HFF-Myc (cell line): ENCODE measurements at regions not wholly inside any gene's neighbourhood (a gene's known extent, or its start where the extent isn't known, plus 50 kb on each side); places are given as distances from the start of the nearest gene placed in this dataset.

Experiments
- DNase-seq: peaks from one replicate; pipeline ENCODE4 v3.0.0-alpha.2; 2011; ENCODE audit warnings: low read depth; ENCODE audit errors: extremely low read depth
- H3K4me3 ChIP-seq: replicated peaks from 2 replicates; pipeline ENCODE4 v1.5.1; 2011; ENCODE audit warnings: low read depth, mild to moderate bottlenecking, control low read depth, low read length
- TF ChIP-seq, protein P1 (sequence below): IDR thresholded peaks from 2 replicates; pipeline ENCODE4 v1.5.1; 2012; ENCODE audit warnings: mild to moderate bottlenecking, low read depth, low read length, control low read depth; ENCODE audit errors: missing control alignments

DNA sequence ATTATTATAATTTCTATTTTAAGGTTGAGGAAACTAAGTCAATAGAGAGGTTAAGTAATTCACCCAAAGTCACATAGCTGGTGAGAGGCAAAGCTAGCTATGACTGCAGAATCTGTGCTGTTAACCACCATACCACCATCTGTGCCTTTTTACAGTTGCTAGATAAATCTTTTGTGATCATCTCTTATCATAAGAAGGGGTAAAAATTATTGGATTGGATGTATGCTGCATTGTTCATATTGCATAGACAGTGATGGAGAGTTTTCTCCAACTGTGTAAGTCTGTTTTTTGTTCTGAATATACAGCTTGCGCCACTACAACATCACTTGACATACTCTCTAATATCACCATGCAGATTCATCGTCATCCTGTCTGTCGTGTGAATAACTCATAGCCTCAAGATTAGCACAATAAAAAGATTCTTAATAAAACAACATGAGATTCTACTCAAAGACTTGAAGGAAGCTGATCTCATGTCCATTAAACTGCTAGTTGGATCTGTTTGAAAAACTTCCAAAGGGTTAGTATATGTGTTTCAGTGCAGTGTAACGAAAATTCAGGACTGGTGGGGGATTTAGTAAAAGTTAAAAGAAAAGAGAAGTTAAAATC lies 495.9 kb downstream of the SPRY1 start:
- no peak for DNase-seq
- no peak overlapping the region for H3K4me3 ChIP-seq
- TF ChIP-seq, protein P1, sequence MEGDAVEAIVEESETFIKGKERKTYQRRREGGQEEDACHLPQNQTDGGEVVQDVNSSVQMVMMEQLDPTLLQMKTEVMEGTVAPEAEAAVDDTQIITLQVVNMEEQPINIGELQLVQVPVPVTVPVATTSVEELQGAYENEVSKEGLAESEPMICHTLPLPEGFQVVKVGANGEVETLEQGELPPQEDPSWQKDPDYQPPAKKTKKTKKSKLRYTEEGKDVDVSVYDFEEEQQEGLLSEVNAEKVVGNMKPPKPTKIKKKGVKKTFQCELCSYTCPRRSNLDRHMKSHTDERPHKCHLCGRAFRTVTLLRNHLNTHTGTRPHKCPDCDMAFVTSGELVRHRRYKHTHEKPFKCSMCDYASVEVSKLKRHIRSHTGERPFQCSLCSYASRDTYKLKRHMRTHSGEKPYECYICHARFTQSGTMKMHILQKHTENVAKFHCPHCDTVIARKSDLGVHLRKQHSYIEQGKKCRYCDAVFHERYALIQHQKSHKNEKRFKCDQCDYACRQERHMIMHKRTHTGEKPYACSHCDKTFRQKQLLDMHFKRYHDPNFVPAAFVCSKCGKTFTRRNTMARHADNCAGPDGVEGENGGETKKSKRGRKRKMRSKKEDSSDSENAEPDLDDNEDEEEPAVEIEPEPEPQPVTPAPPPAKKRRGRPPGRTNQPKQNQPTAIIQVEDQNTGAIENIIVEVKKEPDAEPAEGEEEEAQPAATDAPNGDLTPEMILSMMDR, result no peak

DNA sequence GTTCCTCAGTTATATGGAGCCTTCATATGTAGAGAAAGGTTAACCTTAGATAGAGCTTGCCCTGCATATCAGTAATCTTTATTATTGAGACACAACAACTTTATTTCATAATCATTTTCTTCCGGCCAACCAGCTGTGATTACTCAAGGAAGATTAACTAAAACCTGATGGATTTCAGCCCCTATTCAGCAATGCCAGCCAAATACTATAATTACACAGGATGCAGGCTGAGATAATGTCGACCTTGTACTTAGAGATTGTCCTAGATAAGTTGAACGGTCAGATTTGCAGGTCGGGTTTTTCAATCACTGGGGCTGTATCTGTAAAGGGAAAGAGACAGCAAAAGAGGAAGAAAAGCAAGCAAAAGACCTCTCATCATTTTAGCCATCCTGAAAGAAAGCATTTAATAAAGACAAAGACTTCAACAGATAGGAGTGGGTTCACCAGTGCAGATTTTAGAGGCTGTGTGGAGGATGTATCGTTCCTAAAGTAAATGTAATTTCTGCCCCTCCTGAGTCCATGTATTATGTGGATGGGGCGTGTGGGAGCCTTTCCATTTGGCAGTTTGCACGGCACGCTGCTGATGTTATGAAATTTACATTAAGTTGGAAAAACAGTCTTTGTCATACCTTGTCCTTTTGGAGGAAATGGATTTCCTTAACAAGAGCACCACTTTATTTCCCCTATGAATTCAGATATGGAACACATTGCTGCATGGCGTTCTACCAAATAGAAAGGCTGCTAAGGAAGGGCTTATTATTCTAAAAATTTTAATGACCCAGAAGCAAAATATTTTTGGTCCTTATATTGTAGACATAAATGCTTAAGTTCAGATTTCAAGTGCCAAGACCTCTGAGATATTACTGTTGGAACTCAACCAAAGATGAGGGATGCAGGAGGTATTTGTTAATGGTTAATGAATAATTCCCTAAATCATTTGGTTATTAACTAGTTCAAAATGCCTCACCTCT lies 496.7 kb downstream of the SPRY1 start:
- H3K4me3 ChIP-seq, result no peak overlapping the region
- TF ChIP-seq, protein P1, result no peak

DNA sequence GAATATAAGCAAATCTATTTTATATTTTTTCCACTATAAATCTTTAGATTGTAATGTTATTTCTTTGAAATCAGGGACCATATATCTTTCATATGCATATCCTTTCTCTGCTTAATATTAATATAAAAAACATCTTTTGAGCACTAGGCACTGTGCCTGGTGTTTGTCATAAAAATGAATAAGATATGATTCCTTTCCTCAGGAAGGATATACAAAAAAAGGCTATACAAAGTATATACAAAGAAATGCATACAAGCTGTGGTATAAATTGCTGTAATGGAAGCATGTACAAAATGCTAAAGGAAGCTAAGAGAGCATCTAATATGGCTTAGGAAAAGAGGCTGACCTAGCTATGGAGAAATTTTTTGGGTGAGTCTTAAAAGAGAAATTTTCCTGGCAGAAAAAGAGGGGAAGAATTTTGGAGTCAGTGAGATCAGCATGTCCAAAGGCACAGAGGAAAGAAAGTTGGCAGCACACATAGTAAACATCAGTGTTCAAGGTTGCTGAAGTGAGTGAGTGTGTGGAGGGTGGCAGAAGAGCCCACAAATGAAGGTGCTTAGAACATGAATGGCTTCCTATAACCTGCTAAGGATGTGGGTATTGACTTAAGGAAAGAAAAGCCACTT lies 500.0 kb downstream of the SPRY1 start:
- TF ChIP-seq, protein P1, result no peak
- no peak for DNase-seq
- H3K4me3 ChIP-seq, result no peak overlapping the region

More for the DNA sequence above, 496.7 kb downstream of the SPRY1 start:
- DNase-seq, result no peak

DNA sequence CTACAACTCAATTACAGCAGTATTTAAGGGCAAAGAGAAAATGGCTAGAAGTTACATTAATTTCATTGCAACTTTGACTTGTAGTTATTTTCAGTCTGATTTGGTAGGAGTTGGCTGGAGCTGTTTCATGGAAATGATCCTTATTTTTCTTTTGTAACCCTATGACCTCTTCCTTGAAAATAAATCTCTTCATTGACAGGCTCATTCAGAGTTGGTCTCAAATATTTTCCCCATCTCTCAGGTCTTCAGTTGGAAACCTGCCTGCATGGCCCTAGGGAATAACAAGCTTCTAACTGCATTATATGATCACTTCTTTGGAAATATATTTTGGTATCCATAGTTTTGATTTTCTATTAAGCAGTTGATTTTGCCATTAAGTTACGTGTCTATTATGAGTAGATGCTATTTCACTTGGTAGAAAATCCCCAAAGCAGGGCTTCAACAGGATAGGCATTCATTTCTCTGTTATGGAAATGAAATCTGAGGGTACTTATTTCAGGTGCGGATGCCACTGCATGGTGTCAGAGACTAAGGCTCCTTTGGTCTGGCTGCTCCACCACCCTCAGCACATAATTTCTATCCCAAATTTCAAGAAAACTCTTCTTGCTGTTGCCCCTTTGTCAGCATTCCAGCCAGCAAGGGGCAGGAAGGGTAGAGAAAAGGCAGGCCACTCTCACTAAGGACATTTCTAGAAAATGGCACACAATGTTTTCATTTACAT lies 502.5 kb downstream of the SPRY1 start:
- TF ChIP-seq, protein P1, result no peak
- no peak for DNase-seq
- no peak overlapping the region for H3K4me3 ChIP-seq

DNA sequence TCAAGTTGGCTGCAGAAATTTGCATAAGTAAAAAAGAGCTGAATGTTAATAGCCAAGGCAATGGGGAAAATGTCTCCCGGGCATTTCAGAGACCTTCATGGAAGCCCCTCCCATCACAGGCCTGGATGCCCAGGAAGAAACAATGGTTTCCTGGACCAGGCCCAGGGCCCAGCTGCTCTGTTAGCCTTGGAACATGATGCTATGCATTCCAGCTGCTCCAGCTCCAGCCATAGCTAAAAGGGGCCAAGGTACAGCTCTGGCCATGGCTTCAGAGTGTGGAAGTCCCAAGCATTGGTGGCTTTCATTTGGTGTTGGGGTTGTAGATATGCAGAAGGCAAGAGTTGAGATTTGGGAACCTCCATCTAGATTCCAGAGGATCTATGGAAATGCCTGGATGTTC lies 508.3 kb downstream of the SPRY1 start:
- H3K4me3 ChIP-seq, result no peak overlapping the region
- DNase-seq, result no peak
- TF ChIP-seq, protein P1, result no peak

DNA sequence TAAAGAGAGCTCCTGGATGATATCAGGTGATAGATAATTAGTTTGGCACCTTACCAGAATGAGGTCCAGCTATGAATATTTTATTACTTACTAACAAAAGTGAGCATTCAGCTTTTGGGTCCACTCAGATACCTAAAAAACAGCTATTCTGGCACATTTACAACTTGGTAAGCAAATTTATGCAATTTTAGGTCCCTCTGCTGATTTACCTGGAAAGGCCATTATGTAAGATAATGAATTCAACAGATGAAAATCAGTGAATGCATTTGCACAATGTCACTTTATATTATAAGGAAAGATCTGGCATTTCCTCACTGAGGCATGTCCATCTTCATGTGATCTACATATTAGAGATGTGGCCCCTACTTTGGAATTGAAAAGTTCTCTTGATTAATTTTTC lies 517.0 kb downstream of the SPRY1 start:
- TF ChIP-seq, protein P1, result no peak
- no peak for DNase-seq
- H3K4me3 ChIP-seq, result no peak overlapping the region
